Glomerular visceral epithelial cell (primary cell): ENCODE measurements at regions not wholly inside any gene's neighbourhood (a gene's known extent, or its start where the extent isn't known, plus 50 kb on each side); places are given as distances from the start of the nearest gene placed in this dataset.

ENCODE experiments used
- DNase-seq: peaks from one replicate; pipeline ENCODE4 v3.0.0-alpha.2; 2016; ENCODE audit errors: extremely low spot score

DNA sequence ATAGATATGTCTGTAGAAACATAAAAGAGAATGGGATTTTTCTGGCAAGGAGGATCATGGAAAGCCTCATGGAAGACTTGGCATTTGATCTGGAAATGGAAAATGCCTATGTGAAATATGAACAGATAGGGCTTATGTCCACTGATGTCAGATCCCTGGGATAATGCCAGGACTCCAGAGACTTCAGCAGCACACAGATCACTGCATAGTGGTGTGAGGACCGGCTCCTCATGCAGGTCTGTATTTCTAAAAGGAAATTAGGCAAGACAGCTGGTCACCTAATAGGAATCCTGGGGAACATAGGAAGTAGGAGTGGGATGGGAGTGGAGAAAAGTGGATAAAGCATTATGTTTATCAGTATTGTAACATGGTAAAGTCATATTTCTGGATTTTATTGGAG, 56.8 kb upstream of the IPO9 start:
- no peak for DNase-seq

DNA sequence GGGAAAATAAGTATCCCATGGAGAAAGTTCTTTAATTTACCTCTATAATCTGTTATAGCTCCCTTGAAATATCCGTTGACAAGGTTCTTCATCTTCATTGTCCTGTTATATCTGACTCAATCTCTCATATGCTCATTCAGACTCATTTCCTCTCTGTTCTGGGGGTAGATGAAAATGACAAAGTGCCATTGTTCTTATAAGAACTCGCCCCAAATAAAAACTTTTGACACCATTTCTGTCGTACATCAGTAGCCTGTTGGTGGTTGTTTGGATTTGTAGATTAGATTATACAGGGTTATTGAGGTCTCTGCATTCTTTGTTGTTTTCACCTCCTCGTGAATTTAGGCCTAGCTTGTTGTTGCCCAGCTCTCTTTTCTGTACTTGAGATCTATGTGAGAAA, 55.2 kb upstream of the IPO9 start:
- DNase-seq: no peak

DNA sequence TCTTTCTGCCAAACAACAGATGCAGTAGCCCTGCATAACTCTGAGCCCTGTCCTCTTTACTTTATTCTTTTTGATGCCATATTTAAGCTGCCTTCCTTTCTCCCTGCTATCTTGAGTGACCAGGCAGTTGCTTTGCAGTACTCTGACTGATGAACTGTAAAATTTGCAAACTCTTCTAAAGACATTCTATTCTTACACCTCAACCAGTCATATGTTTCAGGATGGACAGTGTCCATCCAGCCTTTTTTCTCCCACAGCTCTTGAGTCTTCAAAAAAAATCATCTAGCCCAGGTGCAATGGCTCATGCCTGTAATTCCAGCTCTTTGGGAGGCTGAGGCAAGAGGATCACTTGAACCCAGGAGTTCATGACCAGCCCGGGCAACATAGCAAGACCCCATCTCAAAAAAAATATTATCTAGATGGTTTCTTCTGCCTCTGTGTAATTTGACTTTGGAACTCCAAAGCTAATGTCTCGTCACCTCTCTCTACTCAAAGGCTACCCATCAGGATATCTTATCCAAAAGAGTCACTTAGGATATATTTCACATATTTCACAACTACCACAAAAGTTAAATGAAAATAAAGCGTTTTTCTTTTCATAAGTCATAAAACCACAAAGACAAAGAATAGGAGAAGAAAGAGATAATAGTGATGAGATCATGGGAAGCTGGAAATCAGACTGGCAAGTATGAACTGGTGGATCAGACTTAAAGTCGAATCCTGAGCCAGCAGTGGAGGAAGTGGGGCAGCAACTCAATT, 54.6 kb upstream of the IPO9 start:
- peak; percentile 72 for DNase-seq

DNA sequence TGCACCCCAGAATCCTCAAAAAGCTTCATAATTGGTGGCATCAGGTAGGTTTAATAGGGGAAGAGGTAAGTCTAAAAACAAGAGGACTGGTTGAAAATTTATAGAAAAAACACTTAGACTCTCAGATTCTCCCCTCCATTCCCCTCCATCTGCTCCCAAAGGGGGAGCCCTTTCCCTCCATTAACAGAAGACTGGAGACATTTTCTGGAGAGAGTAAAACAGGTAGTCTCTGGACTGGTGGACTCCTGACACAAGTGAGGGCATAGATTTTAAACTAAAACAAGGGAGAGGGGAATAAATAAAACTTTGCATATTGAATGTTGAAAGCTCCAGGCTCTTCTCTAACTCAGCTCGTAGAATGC, 54.0 kb upstream of the IPO9 start:
- no peak for DNase-seq

DNA sequence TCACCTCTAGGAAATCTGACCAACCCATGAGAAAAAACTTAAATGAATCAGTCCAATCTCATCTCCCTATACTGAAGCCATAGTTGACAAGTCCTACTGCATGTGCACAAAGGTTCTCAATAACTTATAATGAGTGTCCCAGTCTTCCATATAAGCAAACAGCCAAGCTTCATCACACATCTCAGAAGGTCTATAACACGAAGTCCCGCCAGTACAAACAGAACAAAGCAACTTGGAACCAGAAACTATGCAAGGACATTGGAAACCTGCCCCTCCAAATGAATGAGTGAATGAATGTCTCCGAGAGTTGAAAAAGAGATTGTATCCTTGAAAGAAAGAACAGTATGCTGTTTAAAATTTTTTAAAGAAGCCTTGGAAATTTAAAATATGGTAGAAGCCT, 53.6 kb upstream of the IPO9 start:
- no peak for DNase-seq

DNA sequence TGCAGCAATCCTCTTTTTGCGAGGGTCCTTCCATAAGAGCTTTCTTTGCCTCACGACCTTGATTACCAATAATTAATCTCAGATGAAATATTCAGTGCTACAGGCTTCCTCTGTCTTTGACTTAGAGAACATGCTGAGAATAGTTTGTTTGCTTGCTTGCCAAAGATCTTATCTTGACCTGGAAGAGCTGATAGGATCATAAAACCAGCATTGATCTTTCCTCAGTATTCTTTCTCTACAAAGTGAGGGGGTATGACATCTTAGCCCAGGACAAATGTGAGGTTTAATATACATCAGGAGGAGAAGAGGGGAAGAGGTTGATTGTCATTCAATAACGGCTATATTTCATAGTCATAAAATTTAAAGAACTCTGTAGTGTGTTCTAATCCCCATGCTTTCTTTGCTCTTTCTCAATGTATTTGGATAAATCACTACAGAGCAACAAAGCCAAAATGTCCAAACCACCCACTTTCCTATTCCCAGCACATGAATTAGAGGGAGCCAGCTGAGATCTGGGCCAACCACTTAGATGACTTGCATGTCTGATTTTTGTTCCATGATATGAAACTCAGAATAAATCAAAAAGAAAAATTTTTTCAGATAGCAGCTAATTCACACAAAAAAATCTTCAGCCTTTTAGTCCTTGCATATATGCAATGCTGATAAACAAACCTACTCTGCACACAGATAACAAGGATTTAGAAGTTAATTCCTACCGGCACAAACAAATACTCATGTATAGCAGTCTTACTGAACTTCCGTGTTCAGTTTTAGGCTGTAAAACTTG, 50.5 kb upstream of the IPO9 start:
- no peak for DNase-seq
